ENCODE measurements at regions not wholly inside any gene's neighbourhood (a gene's known extent, or its start where the extent isn't known, plus 50 kb on each side); places are given as distances from the start of the nearest gene placed in this dataset.

- TF ChIP-seq CTCF (IDR thresholded peaks at IDR 0.05; ENCODE audit: insufficient read depth, low read length, severe bottlenecking), result no peak
- no peak overlapping the region for H3K4me3 ChIP-seq (ENCODE audit: low read depth, low read length)
- no peak for FAIRE-seq
- no peaks in the 10 kb centered on the region for H3K27me3 ChIP-seq (ENCODE audit: control insufficient read depth, insufficient read depth, low read length)
- DNase-seq (ENCODE audit: low read depth), result no peak
- no peaks in the 10 kb centered on the region for H3K36me3 ChIP-seq (ENCODE audit: control insufficient read depth, insufficient read depth, low read length)
Observed at GRCh38 chr19:30086220-30086619, 144.2 kb downstream of the URI1 start.

- no peaks in the 10 kb centered on the region for H3K27me3 ChIP-seq (ENCODE audit: control insufficient read depth, insufficient read depth, low read length)
- H3K36me3 ChIP-seq (ENCODE audit: control insufficient read depth, insufficient read depth, low read length), result no peaks in the 10 kb centered on the region
- DNase-seq (ENCODE audit: low read depth), result no peak
- no peak overlapping the region for H3K4me3 ChIP-seq (ENCODE audit: low read depth, low read length)
- no peak for TF ChIP-seq CTCF (IDR thresholded peaks at IDR 0.05; ENCODE audit: insufficient read depth, low read length, severe bottlenecking)
- FAIRE-seq, result no peak
Observed at GRCh38 chr19:30086916-30087315, 144.9 kb downstream of the URI1 start.

- Histone ChIP-seq H3K4me3 (ENCODE audit: low read depth, low read length) (no peak overlapping the region), H3K36me3 (ENCODE audit: control insufficient read depth, insufficient read depth, low read length) (no peaks in the 10 kb centered on the region), H3K27me3 (ENCODE audit: control insufficient read depth, insufficient read depth, low read length) (no peaks in the 10 kb centered on the region)
- TF ChIP-seq CTCF (IDR thresholded peaks at IDR 0.05; ENCODE audit: insufficient read depth, low read length, severe bottlenecking), result no peak
- no peak for FAIRE-seq
- DNase-seq (ENCODE audit: low read depth), result no peak
Observed at GRCh38 chr19:30087381-30088138, 145.5 kb downstream of the URI1 start.

GRCh38 chr19:30088567-30088966 is 146.5 kb downstream of the URI1 start:
- FAIRE-seq (peak; percentile 28), DNase-seq (ENCODE audit: low read depth) (no peak)
- Histone ChIP-seq H3K27me3 (ENCODE audit: control insufficient read depth, insufficient read depth, low read length) (no peaks in the 10 kb centered on the region), H3K36me3 (ENCODE audit: control insufficient read depth, insufficient read depth, low read length) (no peaks in the 10 kb centered on the region), H3K4me3 (ENCODE audit: low read depth, low read length) (no peak overlapping the region)
- TF ChIP-seq CTCF (IDR thresholded peaks at IDR 0.05; ENCODE audit: insufficient read depth, low read length, severe bottlenecking), result no peak

GRCh38 chr19:30089086-30089665 is 147.1 kb downstream of the URI1 start:
- no peak overlapping the region for H3K4me3 ChIP-seq (ENCODE audit: low read depth, low read length)
- no peaks in the 10 kb centered on the region for H3K27me3 ChIP-seq (ENCODE audit: control insufficient read depth, insufficient read depth, low read length)
- DNase-seq (ENCODE audit: low read depth) (no peak), FAIRE-seq (no peak)
- H3K36me3 ChIP-seq (ENCODE audit: control insufficient read depth, insufficient read depth, low read length), result no peaks in the 10 kb centered on the region
- TF ChIP-seq CTCF (IDR thresholded peaks at IDR 0.05; ENCODE audit: insufficient read depth, low read length, severe bottlenecking), result no peak

Data from bronchial epithelial cell (primary cell).